ENCODE measurements at regions not wholly inside any gene's neighbourhood (a gene's known extent, or its start where the extent isn't known, plus 50 kb on each side); places are given as distances from the start of the nearest gene placed in this dataset.

DNA sequence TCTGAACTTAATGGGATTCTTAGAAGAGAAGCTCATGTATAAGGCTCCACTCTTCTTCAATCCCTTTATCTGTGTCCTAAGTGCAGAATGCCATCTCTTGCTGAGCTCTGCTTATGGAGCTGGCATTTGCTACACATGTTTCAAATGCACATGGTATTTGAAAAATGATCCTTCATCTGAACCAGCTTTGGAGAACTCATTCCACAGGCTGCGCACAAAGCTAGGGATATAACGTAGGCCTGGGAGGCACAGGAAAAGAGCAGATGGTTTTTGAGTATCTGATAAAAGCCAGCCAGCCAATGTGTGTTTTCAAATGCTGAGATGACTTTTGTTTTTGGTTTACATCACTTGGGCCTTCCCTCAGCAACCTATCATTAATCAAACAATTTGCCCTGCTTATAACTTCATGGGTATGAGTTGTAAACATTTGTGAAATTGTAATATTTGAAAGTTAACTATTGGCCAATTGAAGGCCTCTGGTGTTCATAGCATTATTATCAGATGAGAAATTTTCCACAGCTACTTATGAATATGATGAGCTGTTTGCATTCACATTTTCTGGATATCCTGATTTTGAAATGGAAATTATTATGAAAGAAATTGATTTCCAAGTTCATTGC, 729.0 kb downstream of the FGF9 start:
- Histone ChIP-seq H3K9me3 (no peaks in the 10 kb centered on the region), H3K36me3 (no peaks in the 10 kb centered on the region), H3K27ac (no peak overlapping the region), H3K27me3 (no peaks in the 10 kb centered on the region), H3K4me3 (no peak overlapping the region), H3K4me1 (no peaks in the 10 kb centered on the region)
- no peak for DNase-seq
- TF ChIP-seq, protein P1, sequence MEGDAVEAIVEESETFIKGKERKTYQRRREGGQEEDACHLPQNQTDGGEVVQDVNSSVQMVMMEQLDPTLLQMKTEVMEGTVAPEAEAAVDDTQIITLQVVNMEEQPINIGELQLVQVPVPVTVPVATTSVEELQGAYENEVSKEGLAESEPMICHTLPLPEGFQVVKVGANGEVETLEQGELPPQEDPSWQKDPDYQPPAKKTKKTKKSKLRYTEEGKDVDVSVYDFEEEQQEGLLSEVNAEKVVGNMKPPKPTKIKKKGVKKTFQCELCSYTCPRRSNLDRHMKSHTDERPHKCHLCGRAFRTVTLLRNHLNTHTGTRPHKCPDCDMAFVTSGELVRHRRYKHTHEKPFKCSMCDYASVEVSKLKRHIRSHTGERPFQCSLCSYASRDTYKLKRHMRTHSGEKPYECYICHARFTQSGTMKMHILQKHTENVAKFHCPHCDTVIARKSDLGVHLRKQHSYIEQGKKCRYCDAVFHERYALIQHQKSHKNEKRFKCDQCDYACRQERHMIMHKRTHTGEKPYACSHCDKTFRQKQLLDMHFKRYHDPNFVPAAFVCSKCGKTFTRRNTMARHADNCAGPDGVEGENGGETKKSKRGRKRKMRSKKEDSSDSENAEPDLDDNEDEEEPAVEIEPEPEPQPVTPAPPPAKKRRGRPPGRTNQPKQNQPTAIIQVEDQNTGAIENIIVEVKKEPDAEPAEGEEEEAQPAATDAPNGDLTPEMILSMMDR (IDR thresholded peaks at IDR 0.05): no peak
- no peak for TF ChIP-seq POLR2A (IDR thresholded peaks at IDR 0.05)

DNA sequence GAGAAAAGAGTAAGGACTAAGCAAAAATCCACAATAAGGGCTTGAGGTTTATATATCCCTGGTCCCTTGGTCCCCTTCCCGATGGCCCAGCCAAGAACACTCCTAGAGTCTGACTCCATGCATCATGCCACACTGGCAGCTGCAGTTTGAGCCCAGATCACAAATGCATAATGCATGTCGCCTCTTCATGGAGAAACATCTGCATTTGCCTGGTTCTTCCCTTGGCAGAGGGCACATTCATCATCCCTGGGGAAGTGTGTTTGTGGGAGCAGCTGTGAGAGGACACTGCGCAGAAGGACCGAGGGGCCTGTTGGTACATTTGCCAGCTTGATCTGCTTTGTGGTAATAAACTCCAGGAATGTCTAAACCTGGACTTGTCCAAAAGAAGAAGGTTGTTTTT, 731.8 kb downstream of the FGF9 start:
- H3K4me3 ChIP-seq: no peak overlapping the region
- H3K27me3 ChIP-seq: no peaks in the 10 kb centered on the region
- no peaks in the 10 kb centered on the region for H3K4me1 ChIP-seq
- no peaks in the 10 kb centered on the region for H3K9me3 ChIP-seq
- no peak for DNase-seq
- TF ChIP-seq, protein P1 (IDR thresholded peaks at IDR 0.05): no peak
- no peak for TF ChIP-seq POLR2A (IDR thresholded peaks at IDR 0.05)
- no peak overlapping the region for H3K27ac ChIP-seq
- H3K36me3 ChIP-seq: no peaks in the 10 kb centered on the region

DNA sequence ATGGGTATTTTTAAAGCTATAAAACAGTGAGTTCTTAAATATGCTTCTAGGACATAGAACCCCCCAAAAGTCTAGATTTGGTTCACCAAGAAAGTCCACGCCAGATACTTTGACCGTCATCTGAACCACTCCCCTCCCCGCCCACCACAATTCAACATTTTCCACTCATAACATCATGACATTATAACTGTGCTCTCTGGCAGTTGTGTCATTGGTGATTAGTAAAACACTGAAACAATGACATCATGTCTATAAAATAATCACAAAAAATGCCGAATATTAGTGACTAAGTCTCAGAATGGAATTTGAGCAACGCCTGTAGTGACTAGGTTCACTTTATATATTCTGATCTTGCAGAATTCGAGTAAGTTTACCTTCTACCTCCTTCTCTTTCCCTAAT, 732.3 kb downstream of the FGF9 start:
- TF ChIP-seq, protein P1 (IDR thresholded peaks at IDR 0.05): no peak
- no peak for TF ChIP-seq POLR2A (IDR thresholded peaks at IDR 0.05)
- Histone ChIP-seq H3K27ac (no peak overlapping the region), H3K27me3 (no peaks in the 10 kb centered on the region), H3K36me3 (no peaks in the 10 kb centered on the region), H3K4me3 (no peak overlapping the region), H3K4me1 (no peaks in the 10 kb centered on the region), H3K9me3 (no peaks in the 10 kb centered on the region)
- no peak for DNase-seq

DNA sequence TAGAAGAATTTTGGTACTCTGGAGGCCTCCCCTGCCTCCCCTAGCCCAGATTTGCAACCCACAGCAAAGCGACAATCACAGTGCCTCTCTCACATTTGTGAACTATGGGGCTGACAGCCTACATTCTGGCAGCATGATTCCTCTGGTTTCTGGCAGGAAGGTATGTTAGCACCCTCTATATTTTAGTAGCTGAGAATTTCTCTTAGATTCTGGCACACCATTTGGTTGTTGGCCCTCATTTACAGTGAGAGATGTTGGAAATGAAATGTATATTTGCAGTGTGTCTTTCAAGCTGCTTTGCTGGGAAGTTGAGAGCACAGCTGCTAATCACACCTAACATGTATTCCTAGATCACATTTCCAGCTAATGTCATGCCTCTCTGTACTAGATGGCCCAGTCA, 735.0 kb downstream of the FGF9 start:
- DNase-seq: no peak
- H3K36me3 ChIP-seq: no peaks in the 10 kb centered on the region
- no peaks in the 10 kb centered on the region for H3K27me3 ChIP-seq
- TF ChIP-seq, protein P1 (IDR thresholded peaks at IDR 0.05): no peak
- no peak for TF ChIP-seq POLR2A (IDR thresholded peaks at IDR 0.05)
- no peak overlapping the region for H3K4me3 ChIP-seq
- no peaks in the 10 kb centered on the region for H3K4me1 ChIP-seq
- H3K27ac ChIP-seq: no peak overlapping the region
- no peaks in the 10 kb centered on the region for H3K9me3 ChIP-seq

DNA sequence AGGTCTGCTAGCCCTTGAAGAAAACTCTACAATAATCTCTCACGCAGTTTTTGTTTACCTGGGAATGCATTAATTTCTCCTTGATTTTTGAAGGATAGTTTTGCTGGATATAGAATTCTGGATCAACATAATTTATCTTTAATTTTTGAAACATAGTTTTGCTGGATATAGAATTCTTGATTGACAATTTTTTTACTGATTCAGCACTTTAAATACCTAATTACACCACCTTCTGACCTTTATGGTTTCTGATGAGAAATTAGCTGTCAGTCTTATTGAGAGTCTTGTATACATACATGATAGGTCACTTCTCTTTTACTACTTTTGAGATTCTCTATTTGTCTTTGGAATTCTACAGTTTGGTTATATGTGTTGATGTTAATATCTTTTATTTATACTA, 741.6 kb downstream of the FGF9 start:
- Histone ChIP-seq H3K9me3 (peaks cover 0 to 5% (median 1%) of the 10 kb centered on the region in 4 donors), H3K27me3 (no peaks in the 10 kb centered on the region), H3K27ac (no peak overlapping the region), H3K4me3 (no peak overlapping the region), H3K4me1 (no peaks in the 10 kb centered on the region), H3K36me3 (no peaks in the 10 kb centered on the region)
- TF ChIP-seq, protein P1 (IDR thresholded peaks at IDR 0.05): no peak
- no peak for TF ChIP-seq POLR2A (IDR thresholded peaks at IDR 0.05)
- no peak for DNase-seq

DNA sequence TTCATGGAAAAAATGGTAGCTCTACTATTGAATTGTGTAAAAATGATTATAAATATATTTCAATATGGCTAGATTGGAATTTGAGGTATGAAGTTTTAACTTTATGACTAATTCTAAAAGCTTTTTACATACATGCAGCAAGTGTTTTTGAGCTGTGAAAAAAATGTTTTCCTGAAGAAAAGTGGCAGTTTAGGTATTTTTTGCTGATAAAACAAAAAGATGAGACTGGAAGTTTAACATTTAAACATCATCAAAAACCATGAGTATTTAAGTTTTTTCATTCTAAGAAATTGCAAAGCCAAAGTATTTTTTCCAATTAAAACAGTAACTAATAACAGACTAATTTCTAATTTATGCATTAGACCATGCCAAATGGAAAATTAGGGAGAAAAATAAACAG, 751.1 kb downstream of the FGF9 start:
- no peaks in the 10 kb centered on the region for H3K4me1 ChIP-seq
- H3K4me3 ChIP-seq: no peak overlapping the region
- H3K27me3 ChIP-seq: no peaks in the 10 kb centered on the region
- H3K36me3 ChIP-seq: no peaks in the 10 kb centered on the region
- H3K27ac ChIP-seq: no peak overlapping the region
- DNase-seq: no peak
- TF ChIP-seq, protein P1 (IDR thresholded peaks at IDR 0.05): no peak
- TF ChIP-seq POLR2A (IDR thresholded peaks at IDR 0.05): no peak
- H3K9me3 ChIP-seq: no peaks in the 10 kb centered on the region
